AG04450 (cell line): ENCODE measurements at regions not wholly inside any gene's neighbourhood (a gene's known extent, or its start where the extent isn't known, plus 50 kb on each side); places are given as distances from the start of the nearest gene placed in this dataset.
A peak's percentile ranks its signal among the peaks of the same experiment; 100 is the strongest.

Experiments used
- CTCF ChIA-PET: fragments of 300-600, 350-600 bp; formaldehyde crosslinking; extraction: SDS; loops from one replicate; lab custom pipeline; 2022; ENCODE audit warnings: antibody characterized with exemption, inconsistent platforms; lab: Charles Lee
- POLR2A ChIA-PET: fragments of 350-600 bp; formaldehyde crosslinking; extraction: SDS; loops from one replicate; lab custom pipeline; 2021; ENCODE audit warnings: antibody characterized with exemption, inconsistent platforms; lab: Yijun Ruan, JAX
- DNase-seq: peaks from one replicate; pipeline ENCODE4 v3.0.0-alpha.2; 2011; ENCODE audit warnings: low read depth, low spot score
- H3K27ac ChIP-seq: one replicate; pipeline ENCODE4 v1.5.1; 2012; ENCODE audit warnings: low read depth, low read length, control low read depth
- H3K27me3 ChIP-seq: one replicate; pipeline ENCODE4 v1.6.0; 2012; ENCODE audit warnings: low read length; ENCODE audit not compliant: control insufficient read depth, insufficient read depth
- H3K4me3 ChIP-seq: 2 replicates; pipeline ENCODE4 v1.5.1; 2011; ENCODE audit warnings: mild to moderate bottlenecking, low read depth, low read length, control low read depth
- H3K9me3 ChIP-seq: 2 replicates; pipeline ENCODE4 v1.5.1; 2012; ENCODE audit warnings: low read length; ENCODE audit not compliant: control insufficient read depth, insufficient read depth
- CTCF ChIP-seq: IDR thresholded peaks from 2 replicates; pipeline ENCODE4 v1.5.1; 2011; ENCODE audit warnings: low read depth, low read length, control low read depth, inconsistent platforms

- no peak for DNase-seq
- CTCF ChIA-PET: no interaction called here
- POLR2A ChIA-PET: no interaction called here
- no peak for TF ChIP-seq CTCF
- no peaks in the 10 kb centered on the region for H3K9me3 ChIP-seq
- no peaks in the 10 kb centered on the region for H3K27me3 ChIP-seq
- H3K4me3 ChIP-seq: no peak overlapping the region
- no peak overlapping the region for H3K27ac ChIP-seq
These were observed 67.2 kb downstream of the ADM start for GRCh38 chr11:10371926-10372641.

- ChIA-PET CTCF (interaction anchor here (0.9 kb wide), 1 partner anchor 14 kb away, joined by 3 read pairs; no protein-coding TSS in a partner anchor), POLR2A (no interaction called here)
- no peak overlapping the region for H3K27ac ChIP-seq
- no peaks in the 10 kb centered on the region for H3K9me3 ChIP-seq
- no peak for DNase-seq
- no peak overlapping the region for H3K4me3 ChIP-seq
- no peaks in the 10 kb centered on the region for H3K27me3 ChIP-seq
- no peak for TF ChIP-seq CTCF
These were observed 68.5 kb downstream of the ADM start for GRCh38 chr11:10373340-10373739.

- Histone ChIP-seq H3K4me3 (no peak overlapping the region), H3K27me3 (no peaks in the 10 kb centered on the region), H3K9me3 (no peaks in the 10 kb centered on the region), H3K27ac (no peak overlapping the region)
- POLR2A ChIA-PET: no interaction called here
- no peak for TF ChIP-seq CTCF
- CTCF ChIA-PET: interaction anchor here (0.9 kb wide), 1 partner anchor 13 kb away, joined by 3 read pairs; no protein-coding TSS in a partner anchor
- no peak for DNase-seq
These were observed 69.1 kb downstream of the ADM start for GRCh38 chr11:10373929-10374328.

GRCh38 chr11:10374386-10374785 lies 69.5 kb downstream of the ADM start:
- Histone ChIP-seq H3K27ac (peak overlapping the region; percentile 24), H3K27me3 (no peaks in the 10 kb centered on the region), H3K4me3 (no peak overlapping the region), H3K9me3 (no peaks in the 10 kb centered on the region)
- no peak for DNase-seq
- ChIA-PET POLR2A (interaction anchor here (1.1 to 1.6 kb wide), 2 partner anchors 8 to 13 kb away, joined by 3 read pairs; no protein-coding TSS in a partner anchor), CTCF (interaction anchor here (1.8 kb wide), 1 partner anchor 8 kb away, joined by 17 read pairs; no protein-coding TSS in a partner anchor)
- TF ChIP-seq CTCF: no peak

- TF ChIP-seq CTCF: no peak
- Histone ChIP-seq H3K27ac (peak overlapping the region; percentile 71), H3K9me3 (no peaks in the 10 kb centered on the region), H3K4me3 (no peak overlapping the region), H3K27me3 (no peaks in the 10 kb centered on the region)
- ChIA-PET CTCF (interaction anchor here (0.6 to 1.8 kb wide), 2 partner anchors 8 to 9 kb away, joined by 3 to 17 read pairs; no protein-coding TSS in a partner anchor), POLR2A (interaction anchor here (0.5 to 1.6 kb wide), 4 partner anchors 9 to 70 kb away, joined by 3 to 4 read pairs (median 3); partner anchors contain the start of gene ADM)
- no peak for DNase-seq
These were observed 70.6 kb downstream of the ADM start for GRCh38 chr11:10375280-10375971.
